ENCODE measurements at regions not wholly inside any gene's neighbourhood (a gene's known extent, or its start where the extent isn't known, plus 50 kb on each side); places are given as distances from the start of the nearest gene placed in this dataset.
"Not testable (repeated sequence)": the region's sequence is repeated elsewhere in the genome, so short reads cannot be mapped to it uniquely, and the experiment has no call there.

DNA sequence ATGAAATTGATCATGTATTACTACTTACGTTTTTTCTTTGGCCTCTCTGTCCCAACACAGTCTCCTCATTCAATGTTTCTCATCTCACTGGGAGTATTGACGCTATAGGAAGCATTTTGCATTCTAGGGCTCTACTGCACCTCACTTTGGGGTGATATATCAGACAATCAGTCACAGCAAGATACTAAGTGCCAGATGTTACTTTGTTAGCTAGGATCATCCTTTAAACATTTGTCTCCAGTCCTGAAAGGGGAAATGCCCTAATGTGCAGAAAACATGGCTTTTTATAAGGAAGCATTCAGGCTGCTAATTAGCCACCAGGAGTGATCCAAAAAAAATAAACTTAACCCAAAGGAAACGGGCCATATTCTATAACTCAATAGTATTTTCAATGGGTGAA lies 409.1 kb downstream of the RWDD3 start:
- H3K27ac ChIP-seq = no peak overlapping the region
- TF ChIP-seq, protein P1, sequence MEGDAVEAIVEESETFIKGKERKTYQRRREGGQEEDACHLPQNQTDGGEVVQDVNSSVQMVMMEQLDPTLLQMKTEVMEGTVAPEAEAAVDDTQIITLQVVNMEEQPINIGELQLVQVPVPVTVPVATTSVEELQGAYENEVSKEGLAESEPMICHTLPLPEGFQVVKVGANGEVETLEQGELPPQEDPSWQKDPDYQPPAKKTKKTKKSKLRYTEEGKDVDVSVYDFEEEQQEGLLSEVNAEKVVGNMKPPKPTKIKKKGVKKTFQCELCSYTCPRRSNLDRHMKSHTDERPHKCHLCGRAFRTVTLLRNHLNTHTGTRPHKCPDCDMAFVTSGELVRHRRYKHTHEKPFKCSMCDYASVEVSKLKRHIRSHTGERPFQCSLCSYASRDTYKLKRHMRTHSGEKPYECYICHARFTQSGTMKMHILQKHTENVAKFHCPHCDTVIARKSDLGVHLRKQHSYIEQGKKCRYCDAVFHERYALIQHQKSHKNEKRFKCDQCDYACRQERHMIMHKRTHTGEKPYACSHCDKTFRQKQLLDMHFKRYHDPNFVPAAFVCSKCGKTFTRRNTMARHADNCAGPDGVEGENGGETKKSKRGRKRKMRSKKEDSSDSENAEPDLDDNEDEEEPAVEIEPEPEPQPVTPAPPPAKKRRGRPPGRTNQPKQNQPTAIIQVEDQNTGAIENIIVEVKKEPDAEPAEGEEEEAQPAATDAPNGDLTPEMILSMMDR (IDR thresholded peaks at IDR 0.05) = no peak
- TF ChIP-seq ZFX (IDR thresholded peaks at IDR 0.05; ENCODE audit: borderline replicate concordance) = no peak

DNA sequence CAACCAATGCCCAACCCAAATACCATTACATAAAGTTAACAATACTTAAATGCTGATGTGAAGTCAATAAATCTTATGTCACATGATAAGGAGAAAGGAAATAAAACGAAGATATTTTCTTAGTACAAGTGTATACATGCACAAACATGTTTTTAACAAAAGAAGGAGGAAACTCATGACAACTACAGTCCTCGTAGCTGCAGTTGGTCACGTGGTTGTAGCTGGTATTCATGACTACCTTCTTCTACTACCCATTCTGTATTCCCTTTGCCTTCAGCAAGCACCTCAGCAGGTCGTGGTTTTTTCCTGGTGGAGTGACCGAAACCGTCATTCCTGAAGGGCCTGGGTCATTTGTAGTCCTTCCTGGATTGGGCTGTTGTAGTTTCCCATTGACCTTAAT lies 411.1 kb downstream of the RWDD3 start:
- not testable (repeated sequence) for H3K27ac ChIP-seq

DNA sequence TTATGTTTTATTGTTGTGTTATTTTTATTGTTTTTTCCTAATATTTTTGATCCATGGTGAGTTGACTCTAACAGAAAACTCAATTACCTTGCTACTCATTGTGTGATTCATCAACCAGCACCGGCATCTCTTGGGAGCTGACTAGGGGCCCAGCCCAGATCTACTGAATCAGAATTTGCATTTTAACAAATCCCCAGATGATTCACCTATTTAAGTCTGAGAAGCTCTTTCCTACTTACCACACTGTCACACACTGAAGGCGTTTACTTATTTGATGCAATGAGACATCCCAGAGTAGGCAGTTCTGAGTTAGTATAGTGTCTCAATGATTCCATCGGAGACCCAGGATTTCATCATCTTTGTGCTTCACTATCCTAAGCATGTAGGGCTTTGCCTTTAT lies 416.6 kb downstream of the RWDD3 start:
- H3K27ac ChIP-seq = no peak overlapping the region
- TF ChIP-seq, protein P1 (IDR thresholded peaks at IDR 0.05) = no peak
- TF ChIP-seq ZFX (IDR thresholded peaks at IDR 0.05; ENCODE audit: borderline replicate concordance) = no peak

DNA sequence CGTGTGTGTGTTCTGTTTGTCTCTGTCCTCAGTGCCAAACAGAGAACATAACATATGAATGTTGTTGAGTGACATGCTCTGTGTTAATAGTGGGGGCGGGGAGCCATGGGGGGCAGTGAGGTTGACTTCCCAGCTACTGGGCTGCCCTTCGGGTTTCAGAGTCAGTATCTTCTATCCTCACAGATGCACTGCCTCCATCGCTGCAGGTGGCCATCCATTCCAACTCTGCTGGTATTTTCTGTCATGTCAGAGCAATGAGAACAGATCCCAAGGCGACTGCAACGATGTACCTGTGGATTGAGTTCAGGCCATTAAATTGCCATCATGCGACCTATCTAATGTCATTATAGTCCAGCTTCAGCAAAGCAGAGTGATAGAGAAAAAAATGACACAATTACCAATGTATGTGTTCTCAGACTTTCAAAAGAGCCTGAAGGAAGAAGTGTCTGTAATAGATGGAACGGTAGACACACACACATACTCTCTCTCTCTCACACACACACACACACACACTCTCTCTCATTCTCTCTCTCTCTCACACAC lies 418.5 kb downstream of the RWDD3 start:
- no peak overlapping the region for H3K27ac ChIP-seq
- no peak for TF ChIP-seq ZFX (IDR thresholded peaks at IDR 0.05; ENCODE audit: borderline replicate concordance)
- TF ChIP-seq, protein P1 (IDR thresholded peaks at IDR 0.05) = no peak

DNA sequence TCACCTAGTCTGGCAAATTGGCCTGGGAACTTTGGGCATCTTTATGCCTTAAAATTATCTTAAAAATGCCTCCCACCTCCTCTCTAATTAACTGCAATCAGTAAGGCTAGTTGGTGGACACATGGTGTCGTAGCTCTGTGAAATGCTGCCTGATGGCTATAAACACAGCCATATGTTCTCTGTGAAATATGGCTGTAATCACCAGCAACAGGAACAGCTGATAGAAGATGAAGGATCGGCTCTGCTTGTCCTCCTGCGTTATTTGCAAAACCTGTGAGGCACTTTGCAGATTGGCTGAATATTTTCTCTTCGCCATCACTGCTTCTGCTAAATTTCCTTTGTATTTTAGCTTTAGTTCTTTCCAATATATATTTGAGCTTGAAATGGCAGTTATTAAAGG lies 419.6 kb downstream of the RWDD3 start:
- TF ChIP-seq ZFX (IDR thresholded peaks at IDR 0.05; ENCODE audit: borderline replicate concordance) = no peak
- TF ChIP-seq, protein P1 (IDR thresholded peaks at IDR 0.05) = no peak
- H3K27ac ChIP-seq = no peak overlapping the region

DNA sequence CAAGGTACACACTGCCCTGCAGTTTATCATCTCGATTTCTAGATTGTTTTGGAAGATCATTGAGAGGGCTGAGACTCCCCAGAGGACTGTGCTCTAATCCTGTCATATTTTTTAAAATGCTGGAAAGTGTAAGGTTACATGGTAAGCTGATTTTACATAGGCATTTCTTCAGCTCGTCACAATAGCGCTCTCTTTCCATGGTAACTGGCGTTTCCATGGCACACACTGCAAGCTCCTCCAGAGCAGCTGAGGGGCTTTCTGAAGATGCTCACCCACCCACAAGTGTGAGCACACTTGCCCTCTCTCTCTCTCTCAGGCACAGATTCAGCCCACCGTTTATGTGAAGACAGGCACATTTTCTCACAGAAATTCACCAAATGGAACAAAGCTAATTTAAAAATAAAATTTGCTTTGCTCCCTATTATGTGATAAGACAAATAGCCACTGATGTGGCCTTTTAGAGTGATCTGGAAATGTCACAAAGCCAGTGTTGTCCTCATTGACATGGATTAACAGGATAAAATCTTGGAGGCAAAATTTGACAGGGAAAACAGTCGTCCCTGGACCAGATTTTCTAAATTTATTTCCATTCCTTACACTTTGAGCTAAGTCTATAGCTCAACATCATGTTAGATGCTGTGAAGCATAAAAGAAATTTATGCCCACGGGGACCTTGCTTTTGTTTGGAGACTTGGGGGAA lies 421.5 kb downstream of the RWDD3 start:
- no peak overlapping the region for H3K27ac ChIP-seq
- TF ChIP-seq, protein P1 (IDR thresholded peaks at IDR 0.05) = no peak
- TF ChIP-seq ZFX (IDR thresholded peaks at IDR 0.05; ENCODE audit: borderline replicate concordance) = no peak

DNA sequence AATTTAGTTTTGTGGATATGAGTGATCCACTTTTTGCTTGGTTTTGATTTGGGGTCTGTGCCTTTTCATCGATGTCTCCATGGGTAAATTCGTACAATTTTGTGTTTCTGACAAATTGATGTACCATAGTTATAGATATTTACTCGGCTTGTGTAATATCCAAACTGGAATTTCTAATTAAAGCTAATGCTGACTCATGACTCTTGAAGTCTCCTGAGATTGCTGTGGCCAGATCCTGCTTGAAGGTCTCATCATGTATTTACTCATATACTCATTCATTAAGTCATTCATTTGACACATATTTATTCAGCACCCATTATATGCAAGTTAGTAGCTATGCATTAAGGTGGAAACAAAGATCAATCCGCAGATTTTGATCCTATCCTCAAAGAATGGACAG lies 423.2 kb downstream of the RWDD3 start:
- H3K27ac ChIP-seq = no peak overlapping the region
- TF ChIP-seq ZFX (IDR thresholded peaks at IDR 0.05; ENCODE audit: borderline replicate concordance) = no peak
- TF ChIP-seq, protein P1 (IDR thresholded peaks at IDR 0.05) = no peak

DNA sequence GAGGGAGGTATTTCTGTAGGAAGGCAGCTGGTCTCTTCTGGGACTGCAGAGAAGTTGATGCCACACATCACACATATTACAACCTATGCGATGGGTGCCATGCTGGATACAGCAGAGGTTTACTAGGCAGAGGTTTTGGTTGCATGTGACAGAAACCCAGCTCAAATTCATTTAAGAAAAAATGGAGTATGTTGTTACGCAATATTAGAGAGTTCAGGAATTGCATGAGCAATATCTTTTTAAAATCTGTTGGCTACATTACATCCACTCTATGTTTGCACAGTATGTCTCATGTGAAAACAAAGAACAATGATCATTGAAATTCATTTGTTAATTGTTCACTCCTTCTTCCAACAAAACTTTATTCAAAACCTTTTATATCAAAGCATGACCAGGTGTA lies 425.2 kb downstream of the RWDD3 start:
- H3K27ac ChIP-seq = no peak overlapping the region
- TF ChIP-seq ZFX (IDR thresholded peaks at IDR 0.05; ENCODE audit: borderline replicate concordance) = no peak
- TF ChIP-seq, protein P1 (IDR thresholded peaks at IDR 0.05) = no peak
